Panc1 (cell line): ENCODE measurements at regions not wholly inside any gene's neighbourhood (a gene's known extent, or its start where the extent isn't known, plus 50 kb on each side); places are given as distances from the start of the nearest gene placed in this dataset.

ENCODE experiments used
- CTCF ChIP-seq: fragments of 450-650 bp; IDR thresholded peaks from 2 replicates; pipeline ENCODE4 v1.5.1; 2017; ENCODE audit warnings: mild to moderate bottlenecking
- SIN3A ChIP-seq: IDR thresholded peaks from 2 replicates; pipeline ENCODE4 v1.6.1; 2012; ENCODE audit warnings: low read depth, mild to moderate bottlenecking, low read length, moderate library complexity, borderline replicate concordance; ENCODE audit not compliant: insufficient read depth

- TF ChIP-seq CTCF (no peak), SIN3A (no peak)
Observed at GRCh38 chr4:24426557-24426956, 157.8 kb downstream of the DHX15 start.
